H9 (cell line): ENCODE measurements at regions not wholly inside any gene's neighbourhood (a gene's known extent, or its start where the extent isn't known, plus 50 kb on each side); places are given as distances from the start of the nearest gene placed in this dataset.

ENCODE experiments used
- DNase-seq: peaks from one replicate; pipeline ENCODE4 v3.0.0-alpha.2; 2017
- H2AFZ ChIP-seq: one replicate; pipeline ENCODE4 v1.6.1; 2013; ENCODE audit warnings: mild to moderate bottlenecking, low read length, control low read depth, moderate library complexity
- H2AK5ac ChIP-seq: 2 replicates; pipeline ENCODE4 v1.6.1; 2013; ENCODE audit warnings: low read length, control low read depth, mixed read lengths; ENCODE audit not compliant: insufficient read length
- H2BK120ac ChIP-seq: one replicate; pipeline ENCODE4 v1.6.1; 2013; ENCODE audit warnings: low read depth, mild to moderate bottlenecking, low read length, control low read depth, inconsistent platforms; ENCODE audit not compliant: poor library complexity, severe bottlenecking
- H2BK12ac ChIP-seq: 2 replicates; pipeline ENCODE4 v1.6.1; 2013; ENCODE audit warnings: low read length, control low read depth, mixed read lengths, low read depth; ENCODE audit not compliant: insufficient read length
- H2BK15ac ChIP-seq: 2 replicates; pipeline ENCODE4 v1.6.1; 2013; ENCODE audit warnings: low read depth, low read length, control low read depth
- H2BK20ac ChIP-seq: one replicate; pipeline ENCODE4 v1.6.1; 2013; ENCODE audit warnings: low read depth, mild to moderate bottlenecking, low read length, control low read depth, inconsistent platforms; ENCODE audit not compliant: poor library complexity, severe bottlenecking
- H2BK5ac ChIP-seq: 2 replicates; pipeline ENCODE4 v1.6.1; 2013; ENCODE audit warnings: low read length, control low read depth, mixed read lengths; ENCODE audit not compliant: insufficient read length
- H3K14ac ChIP-seq: 2 replicates; pipeline ENCODE4 v1.6.1; 2013; ENCODE audit warnings: low read length, control low read depth; ENCODE audit not compliant: insufficient read depth
- H3K18ac ChIP-seq: 2 replicates; pipeline ENCODE4 v1.6.1; 2013; ENCODE audit warnings: low read depth, mild to moderate bottlenecking, mixed read lengths, low read length, control low read depth; ENCODE audit not compliant: insufficient read length
- H3K23ac ChIP-seq: 2 replicates; pipeline ENCODE4 v1.6.1; 2013; ENCODE audit warnings: low read length, control low read depth, mixed read lengths, low read depth; ENCODE audit not compliant: insufficient read length
- H3K23me2 ChIP-seq: 2 replicates; pipeline ENCODE4 v1.6.1; 2013; ENCODE audit warnings: low read depth, mild to moderate bottlenecking, mixed read lengths, low read length, control low read depth; ENCODE audit not compliant: insufficient read length, poor library complexity, severe bottlenecking
- H3K27ac ChIP-seq: 2 replicates; pipeline ENCODE4 v1.5.1; 2013; ENCODE audit warnings: low read length, control low read depth, mixed read lengths, low read depth; ENCODE audit not compliant: insufficient read length
- H3K27me3 ChIP-seq: 2 replicates; pipeline ENCODE4 v1.6.1; 2013; ENCODE audit warnings: low read length, control low read depth, inconsistent platforms; ENCODE audit not compliant: insufficient read depth
- H3K4ac ChIP-seq: 2 replicates; pipeline ENCODE4 v1.6.1; 2013; ENCODE audit warnings: low read depth, mild to moderate bottlenecking, control low read depth, inconsistent platforms, low read length, moderate library complexity
- H3K4me1 ChIP-seq: 2 replicates; pipeline ENCODE4 v1.6.1; 2013; ENCODE audit warnings: low read length, control low read depth, inconsistent platforms; ENCODE audit not compliant: insufficient read depth
- H3K4me2 ChIP-seq: 2 replicates; pipeline ENCODE4 v1.6.1; 2013; ENCODE audit warnings: low read length, control low read depth, mixed read lengths; ENCODE audit not compliant: insufficient read length, insufficient read depth
- H3K56ac ChIP-seq: 2 replicates; pipeline ENCODE4 v1.6.1; 2013; ENCODE audit warnings: low read depth, mild to moderate bottlenecking, mixed read lengths, low read length, control low read depth; ENCODE audit not compliant: insufficient read length
- H3K79me1 ChIP-seq: 2 replicates; pipeline ENCODE4 v1.6.1; 2013; ENCODE audit warnings: low read depth, mild to moderate bottlenecking, moderate library complexity, low read length, control low read depth, inconsistent platforms; ENCODE audit not compliant: insufficient read depth, poor library complexity, severe bottlenecking
- H3K79me2 ChIP-seq: 2 replicates; pipeline ENCODE4 v1.6.1; 2013; ENCODE audit warnings: low read length, control low read depth, inconsistent platforms; ENCODE audit not compliant: insufficient read depth
- H3K9ac ChIP-seq: 2 replicates; pipeline ENCODE4 v1.6.1; 2013; ENCODE audit warnings: low read length, control low read depth, mixed read lengths; ENCODE audit not compliant: insufficient read length; ENCODE audit errors: extremely low read depth
- H3K9me3 ChIP-seq: one replicate; pipeline ENCODE4 v1.6.1; 2013; ENCODE audit warnings: low read depth, low read length, inconsistent platforms; ENCODE audit not compliant: control insufficient read depth
- H3T11ph ChIP-seq: one replicate; pipeline ENCODE4 v1.6.1; 2013; ENCODE audit warnings: mild to moderate bottlenecking, low read length, control low read depth, inconsistent platforms
- H4K20me1 ChIP-seq: one replicate; pipeline ENCODE4 v1.6.1; 2013; ENCODE audit not compliant: control insufficient read depth, insufficient read length, insufficient read depth
- H4K5ac ChIP-seq: 2 replicates; pipeline ENCODE4 v1.6.1; 2013; ENCODE audit warnings: low read depth, mild to moderate bottlenecking, mixed read lengths, low read length, control low read depth; ENCODE audit not compliant: insufficient read length
- H4K8ac ChIP-seq: replicated peaks from 2 replicates; pipeline ENCODE4 v1.6.1; 2013; ENCODE audit warnings: low read length, control low read depth, mixed read lengths, low read depth; ENCODE audit not compliant: insufficient read length
- H4K91ac ChIP-seq: 2 replicates; pipeline ENCODE4 v1.6.1; 2013; ENCODE audit warnings: low read depth, mild to moderate bottlenecking, moderate library complexity, mixed read lengths, low read length, control low read depth; ENCODE audit not compliant: insufficient read length
- H3K27ac Mint-ChIP-seq, 3 experiments: 2 replicates in 2 of 3; 3 replicates in 1 of 3; pipeline ENCODE4 v1.8.0; 2020 to 2021; ENCODE audit warnings: mixed read lengths in 3 of 3, mild to moderate bottlenecking in 1 of 3, moderate library complexity in 1 of 3
- H3K27me3 Mint-ChIP-seq: 2 replicates; pipeline ENCODE4 v1.8.0; 2021; ENCODE audit warnings: low read depth, mild to moderate bottlenecking, moderate library complexity, mixed read lengths
- H3K36me3 Mint-ChIP-seq, 3 experiments: 2 replicates in 2 of 3; 3 replicates in 1 of 3; pipeline ENCODE4 v1.8.0; 2020 to 2021; ENCODE audit warnings: low read depth in 3 of 3, mixed read lengths in 3 of 3; ENCODE audit not compliant: insufficient read depth in 1 of 3
- H3K4me1 Mint-ChIP-seq, 2 experiments: 2 replicates each; pipeline ENCODE4 v1.8.0; 2020; ENCODE audit warnings: mixed read lengths in 2 of 2
- H3K4me3 Mint-ChIP-seq, 2 experiments: 2 replicates in 1 of 2; 3 replicates in 1 of 2; pipeline ENCODE4 v1.8.0; 2020 to 2021; ENCODE audit warnings: mild to moderate bottlenecking in 2 of 2, mixed read lengths in 2 of 2, moderate library complexity in 1 of 2
- H3K9me3 Mint-ChIP-seq, 2 experiments: 2 replicates in 1 of 2; 3 replicates in 1 of 2; pipeline ENCODE4 v1.8.0; 2020; ENCODE audit warnings: mild to moderate bottlenecking in 2 of 2, mixed read lengths in 2 of 2, moderate library complexity in 1 of 2
- WGBS: extraction: QIAGEN DNeasy Blood & Tissue Kit; methylation state at CpG from one replicate; pipeline ENCODE4 v1.1.7; 2013; ENCODE audit warnings: missing lambda C conversion rate, low lambda C conversion rate, mixed read lengths; ENCODE audit not compliant: insufficient read length; ENCODE audit errors: extremely low coverage; 5-methylcytosine and 5-hydroxymethylcytosine counted together
- TF ChIP-seq, protein P1 (sequence below): fragments of 200-600 bp; sonication (generic); conservative IDR thresholded peaks from 3 replicates; pipeline ENCODE4 v1.8.0; 2021; ENCODE audit warnings: antibody characterized with exemption, mild to moderate bottlenecking

DNA sequence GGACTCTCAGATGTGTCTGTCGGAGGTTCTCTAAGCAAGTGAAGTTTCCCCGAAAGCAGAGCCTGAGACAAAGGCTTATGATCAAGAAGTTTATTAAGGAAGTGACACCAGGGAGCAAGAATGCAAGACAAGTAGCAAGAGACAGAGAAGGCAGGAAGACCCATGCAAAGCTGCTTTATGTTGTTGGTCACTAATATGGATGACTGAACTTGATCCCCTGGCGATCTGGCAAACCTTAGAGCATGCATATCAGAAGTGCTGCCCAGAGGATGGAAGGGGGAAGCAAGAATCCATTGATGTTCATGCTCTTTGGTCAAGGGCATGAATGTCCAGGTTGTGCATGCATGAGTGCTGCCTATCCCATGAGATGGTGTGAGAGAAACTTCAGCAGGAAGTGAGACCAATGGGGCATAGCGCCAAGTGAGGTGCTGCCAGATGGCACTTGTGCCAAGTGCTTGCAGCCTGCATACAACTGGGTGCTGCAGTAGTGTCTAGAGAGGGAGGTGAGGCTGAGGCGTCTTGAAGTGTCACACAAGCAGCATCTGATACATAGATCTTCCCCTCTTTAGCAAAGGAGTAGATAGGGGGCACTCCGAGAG lies 176.5 kb downstream of the SALL1 start:
- no CpG with 5 or more reads among the region's 6 CpGs for WGBS
- peaks cover 0 to 3% of the 10 kb centered on the region in 2 experiments; a peak in 1 of 4 replicates for H3K4me1 Mint-ChIP-seq
- Histone ChIP-seq H4K5ac (no peak overlapping the region), H2BK120ac (no peak overlapping the region), H2AFZ (no peak overlapping the region), H3K27ac (no peak overlapping the region), H2BK5ac (no peak overlapping the region), H3K18ac (no peak overlapping the region), H4K91ac (no peak overlapping the region), H3K9me3 (no peaks in the 10 kb centered on the region), H3K4ac (no peak overlapping the region), H4K20me1 (no peaks in the 10 kb centered on the region), H3K56ac (no peak overlapping the region), H3K79me1 (no peaks in the 10 kb centered on the region), H3K14ac (no peak overlapping the region), H2BK12ac (no peak overlapping the region), H3K4me1 (no peaks in the 10 kb centered on the region), H3K27me3 (no peaks in the 10 kb centered on the region), H3K79me2 (no peaks in the 10 kb centered on the region), H3T11ph (no peak overlapping the region), H4K8ac (no peak overlapping the region), H3K23me2 (no peaks in the 10 kb centered on the region), H3K4me2 (no peak overlapping the region), H2AK5ac (no peak overlapping the region), H3K23ac (no peak overlapping the region), H3K9ac (no peak overlapping the region), H2BK15ac (no peak overlapping the region), H2BK20ac (no peak overlapping the region)
- no peak overlapping the region for H3K4me3 Mint-ChIP-seq
- peaks cover 12% of the 10 kb centered on the region for H3K27me3 Mint-ChIP-seq
- H3K9me3 Mint-ChIP-seq = peaks cover 4 to 7% of the 10 kb centered on the region in 2 experiments; a peak in 3 of 5 replicates
- peak overlapping the region in 1 of 3 experiments; percentile 32; a peak in 1 of 7 replicates for H3K27ac Mint-ChIP-seq
- no peak for DNase-seq
- peaks cover 0 to 5% (median 0%) of the 10 kb centered on the region in 3 experiments; a peak in 1 of 7 replicates for H3K36me3 Mint-ChIP-seq
- TF ChIP-seq, protein P1, sequence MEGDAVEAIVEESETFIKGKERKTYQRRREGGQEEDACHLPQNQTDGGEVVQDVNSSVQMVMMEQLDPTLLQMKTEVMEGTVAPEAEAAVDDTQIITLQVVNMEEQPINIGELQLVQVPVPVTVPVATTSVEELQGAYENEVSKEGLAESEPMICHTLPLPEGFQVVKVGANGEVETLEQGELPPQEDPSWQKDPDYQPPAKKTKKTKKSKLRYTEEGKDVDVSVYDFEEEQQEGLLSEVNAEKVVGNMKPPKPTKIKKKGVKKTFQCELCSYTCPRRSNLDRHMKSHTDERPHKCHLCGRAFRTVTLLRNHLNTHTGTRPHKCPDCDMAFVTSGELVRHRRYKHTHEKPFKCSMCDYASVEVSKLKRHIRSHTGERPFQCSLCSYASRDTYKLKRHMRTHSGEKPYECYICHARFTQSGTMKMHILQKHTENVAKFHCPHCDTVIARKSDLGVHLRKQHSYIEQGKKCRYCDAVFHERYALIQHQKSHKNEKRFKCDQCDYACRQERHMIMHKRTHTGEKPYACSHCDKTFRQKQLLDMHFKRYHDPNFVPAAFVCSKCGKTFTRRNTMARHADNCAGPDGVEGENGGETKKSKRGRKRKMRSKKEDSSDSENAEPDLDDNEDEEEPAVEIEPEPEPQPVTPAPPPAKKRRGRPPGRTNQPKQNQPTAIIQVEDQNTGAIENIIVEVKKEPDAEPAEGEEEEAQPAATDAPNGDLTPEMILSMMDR = no peak
